ENCODE measurements at regions not wholly inside any gene's neighbourhood (a gene's known extent, or its start where the extent isn't known, plus 50 kb on each side); places are given as distances from the start of the nearest gene placed in this dataset.

DNA sequence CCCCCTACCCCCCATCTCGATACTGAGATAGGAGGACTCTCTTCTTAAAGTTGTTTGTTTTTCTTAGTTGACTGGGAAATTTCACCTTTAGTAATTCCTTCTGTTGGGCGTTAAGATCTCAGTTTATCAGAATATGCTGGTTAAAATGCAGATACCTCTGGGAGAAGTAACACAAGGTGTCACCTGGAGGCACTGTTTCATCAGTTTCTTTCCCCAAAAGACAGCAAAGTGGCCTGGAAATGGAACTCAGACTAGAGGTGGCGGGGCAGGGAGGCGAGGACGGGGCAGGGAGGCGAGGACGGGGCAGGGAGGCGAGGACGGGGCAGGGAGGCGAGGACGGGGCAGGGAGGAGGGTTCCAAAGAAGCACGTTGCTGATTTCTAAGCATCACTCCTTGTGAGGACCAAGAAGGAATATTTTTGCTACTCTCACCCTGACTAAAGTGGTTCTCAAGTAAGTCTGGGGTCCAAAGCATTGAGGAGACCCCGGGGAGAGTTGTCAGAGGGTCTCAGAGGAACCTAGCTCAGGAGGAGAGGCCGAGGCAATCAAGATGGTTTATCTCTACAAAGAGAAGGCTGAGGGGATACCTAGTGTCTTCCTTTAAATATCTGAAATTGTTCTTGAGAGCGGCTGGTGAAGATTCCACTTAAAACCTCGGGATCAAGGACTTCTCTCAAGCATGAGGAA lies 147.0 kb upstream of the B3GAT1 start:
- no peaks in the 10 kb centered on the region for H3K27me3 ChIP-seq (ENCODE audit: control insufficient read depth, insufficient read depth, low read length)
- no peak overlapping the region for H3K4me3 ChIP-seq (replicated peaks in 1 of 4; ENCODE audit: control extremely low read depth in 1 of 4, insufficient read depth in 1 of 4, low read depth in 3 of 4, low read length in 4 of 4)
- no peaks in the 10 kb centered on the region for H4K20me1 ChIP-seq (ENCODE audit: control insufficient read depth, extremely low read depth, insufficient read depth, low read length)
- no peak overlapping the region for H3K4me2 ChIP-seq (ENCODE audit: extremely low read depth, insufficient read depth, low read length)
- H3K9me3 ChIP-seq (ENCODE audit: control insufficient read depth, insufficient read depth, low read depth, low read length): no peaks in the 10 kb centered on the region
- TF ChIP-seq EZH2 (IDR thresholded peaks at IDR 0.05; ENCODE audit: low read length, missing control alignments): no peak
- TF ChIP-seq, protein P1, sequence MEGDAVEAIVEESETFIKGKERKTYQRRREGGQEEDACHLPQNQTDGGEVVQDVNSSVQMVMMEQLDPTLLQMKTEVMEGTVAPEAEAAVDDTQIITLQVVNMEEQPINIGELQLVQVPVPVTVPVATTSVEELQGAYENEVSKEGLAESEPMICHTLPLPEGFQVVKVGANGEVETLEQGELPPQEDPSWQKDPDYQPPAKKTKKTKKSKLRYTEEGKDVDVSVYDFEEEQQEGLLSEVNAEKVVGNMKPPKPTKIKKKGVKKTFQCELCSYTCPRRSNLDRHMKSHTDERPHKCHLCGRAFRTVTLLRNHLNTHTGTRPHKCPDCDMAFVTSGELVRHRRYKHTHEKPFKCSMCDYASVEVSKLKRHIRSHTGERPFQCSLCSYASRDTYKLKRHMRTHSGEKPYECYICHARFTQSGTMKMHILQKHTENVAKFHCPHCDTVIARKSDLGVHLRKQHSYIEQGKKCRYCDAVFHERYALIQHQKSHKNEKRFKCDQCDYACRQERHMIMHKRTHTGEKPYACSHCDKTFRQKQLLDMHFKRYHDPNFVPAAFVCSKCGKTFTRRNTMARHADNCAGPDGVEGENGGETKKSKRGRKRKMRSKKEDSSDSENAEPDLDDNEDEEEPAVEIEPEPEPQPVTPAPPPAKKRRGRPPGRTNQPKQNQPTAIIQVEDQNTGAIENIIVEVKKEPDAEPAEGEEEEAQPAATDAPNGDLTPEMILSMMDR (conservative IDR thresholded peaks at IDR 0.05 in 1 of 2, IDR thresholded peaks at IDR 0.05 in 1 of 2; ENCODE audit: low read depth in 1 of 2, low read length in 2 of 2): no peak
- no peak overlapping the region for H3K9ac ChIP-seq (ENCODE audit: insufficient read depth, low read length)
- no peak for DNase-seq (ENCODE audit: low read depth in 2 of 2)
- H3K79me2 ChIP-seq (ENCODE audit: control insufficient read depth, insufficient read depth, low read length): no peaks in the 10 kb centered on the region
- no peak overlapping the region for H2AFZ ChIP-seq (ENCODE audit: low read length)
- no peak overlapping the region for H3K27ac ChIP-seq (ENCODE audit: insufficient read depth, low read length)
- no peaks in the 10 kb centered on the region for H3K4me1 ChIP-seq (ENCODE audit: control insufficient read depth, extremely low read depth, insufficient read depth, low read length)
- H3K36me3 ChIP-seq (ENCODE audit: control insufficient read depth, insufficient read depth, low read length): no peaks in the 10 kb centered on the region

DNA sequence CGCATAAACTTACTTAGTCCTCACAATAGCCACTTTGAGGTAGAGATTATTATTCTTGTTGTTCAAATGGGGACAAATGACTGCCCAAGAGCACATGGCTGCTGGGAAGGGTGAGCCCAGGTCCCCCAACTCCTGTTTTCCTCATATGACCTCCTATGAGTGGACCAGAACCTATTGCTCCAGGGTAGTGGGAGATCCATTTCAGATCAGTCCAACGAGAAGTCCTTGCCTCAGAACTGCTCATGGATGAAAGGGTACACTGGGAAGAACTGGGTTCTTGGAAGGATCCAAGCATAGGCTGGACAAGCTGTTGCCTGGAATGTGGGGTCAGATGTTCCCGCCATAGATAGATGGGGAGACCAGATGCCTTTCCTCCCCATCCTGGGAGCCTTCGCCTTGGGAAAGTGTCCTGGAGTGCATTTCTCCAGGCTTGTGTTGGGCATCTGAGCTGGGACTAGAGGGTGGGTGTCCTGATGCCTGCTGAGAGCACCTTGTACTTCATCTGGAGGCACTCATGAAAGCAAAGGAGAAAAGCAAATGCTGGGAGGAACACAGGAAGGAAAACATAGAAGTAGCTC lies 146.3 kb upstream of the B3GAT1 start:
- Histone ChIP-seq H3K27me3 (ENCODE audit: control insufficient read depth, insufficient read depth, low read length) (no peaks in the 10 kb centered on the region), H3K4me1 (ENCODE audit: control insufficient read depth, extremely low read depth, insufficient read depth, low read length) (no peaks in the 10 kb centered on the region), H3K4me3 (replicated peaks in 1 of 4; ENCODE audit: control extremely low read depth in 1 of 4, insufficient read depth in 1 of 4, low read depth in 3 of 4, low read length in 4 of 4) (no peak overlapping the region), H3K36me3 (ENCODE audit: control insufficient read depth, insufficient read depth, low read length) (no peaks in the 10 kb centered on the region), H3K9me3 (ENCODE audit: control insufficient read depth, insufficient read depth, low read depth, low read length) (no peaks in the 10 kb centered on the region), H2AFZ (ENCODE audit: low read length) (no peak overlapping the region), H3K9ac (ENCODE audit: insufficient read depth, low read length) (no peak overlapping the region), H4K20me1 (ENCODE audit: control insufficient read depth, extremely low read depth, insufficient read depth, low read length) (no peaks in the 10 kb centered on the region), H3K4me2 (ENCODE audit: extremely low read depth, insufficient read depth, low read length) (no peak overlapping the region), H3K79me2 (ENCODE audit: control insufficient read depth, insufficient read depth, low read length) (no peaks in the 10 kb centered on the region), H3K27ac (ENCODE audit: insufficient read depth, low read length) (no peak overlapping the region)
- no peak for DNase-seq (ENCODE audit: low read depth in 2 of 2)
- no peak for TF ChIP-seq EZH2 (IDR thresholded peaks at IDR 0.05; ENCODE audit: low read length, missing control alignments)
- TF ChIP-seq, protein P1 (conservative IDR thresholded peaks at IDR 0.05 in 1 of 2, IDR thresholded peaks at IDR 0.05 in 1 of 2; ENCODE audit: low read depth in 1 of 2, low read length in 2 of 2): no peak

DNA sequence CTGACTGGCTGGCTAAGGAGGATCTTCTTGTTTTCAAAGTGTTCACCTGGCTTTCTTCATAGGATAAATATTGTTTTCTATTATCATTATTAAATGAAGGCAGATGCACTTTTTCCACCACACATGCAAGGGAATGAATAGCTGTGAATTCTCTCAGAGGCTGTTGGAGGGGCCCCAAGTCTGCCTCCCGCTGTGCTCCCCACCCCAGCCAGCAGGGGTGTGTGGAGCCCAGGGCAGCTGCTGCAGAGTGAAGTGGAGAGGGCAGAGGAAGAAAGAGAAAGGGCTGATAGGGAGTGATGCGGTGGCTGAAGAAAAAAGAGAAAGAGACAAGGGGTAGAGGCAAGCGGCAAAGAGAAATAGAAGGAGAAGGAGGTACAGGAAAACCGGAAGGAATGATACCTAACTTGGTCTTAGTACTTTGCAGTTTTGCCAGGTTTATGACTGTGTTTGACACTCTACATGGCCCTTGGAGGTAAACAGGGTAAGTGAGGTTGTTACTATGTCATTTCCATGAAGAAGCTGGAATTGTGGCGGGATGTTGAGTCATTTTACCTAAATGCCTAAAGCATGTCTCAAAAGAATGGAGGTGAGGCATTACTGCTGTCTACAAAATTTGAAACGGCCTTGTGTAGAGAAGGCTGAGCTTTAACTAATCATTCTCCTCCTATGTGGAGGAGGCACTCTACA lies 145.7 kb upstream of the B3GAT1 start:
- H4K20me1 ChIP-seq (ENCODE audit: control insufficient read depth, extremely low read depth, insufficient read depth, low read length): no peaks in the 10 kb centered on the region
- no peak for DNase-seq (ENCODE audit: low read depth in 2 of 2)
- H3K9ac ChIP-seq (ENCODE audit: insufficient read depth, low read length): no peak overlapping the region
- no peak overlapping the region for H3K4me3 ChIP-seq (replicated peaks in 1 of 4; ENCODE audit: control extremely low read depth in 1 of 4, insufficient read depth in 1 of 4, low read depth in 3 of 4, low read length in 4 of 4)
- H3K79me2 ChIP-seq (ENCODE audit: control insufficient read depth, insufficient read depth, low read length): no peaks in the 10 kb centered on the region
- no peak overlapping the region for H3K27ac ChIP-seq (ENCODE audit: insufficient read depth, low read length)
- H3K4me2 ChIP-seq (ENCODE audit: extremely low read depth, insufficient read depth, low read length): no peak overlapping the region
- H3K27me3 ChIP-seq (ENCODE audit: control insufficient read depth, insufficient read depth, low read length): no peaks in the 10 kb centered on the region
- H3K36me3 ChIP-seq (ENCODE audit: control insufficient read depth, insufficient read depth, low read length): no peaks in the 10 kb centered on the region
- no peaks in the 10 kb centered on the region for H3K9me3 ChIP-seq (ENCODE audit: control insufficient read depth, insufficient read depth, low read depth, low read length)
- TF ChIP-seq, protein P1 (conservative IDR thresholded peaks at IDR 0.05 in 1 of 2, IDR thresholded peaks at IDR 0.05 in 1 of 2; ENCODE audit: low read depth in 1 of 2, low read length in 2 of 2): no peak
- TF ChIP-seq EZH2 (IDR thresholded peaks at IDR 0.05; ENCODE audit: low read length, missing control alignments): no peak
- no peaks in the 10 kb centered on the region for H3K4me1 ChIP-seq (ENCODE audit: control insufficient read depth, extremely low read depth, insufficient read depth, low read length)
- no peak overlapping the region for H2AFZ ChIP-seq (ENCODE audit: low read length)
